K562 (cell line): ENCODE measurements at regions not wholly inside any gene's neighbourhood (a gene's known extent, or its start where the extent isn't known, plus 50 kb on each side); places are given as distances from the start of the nearest gene placed in this dataset.

Source experiments
- ATAC-seq: fragments of 200-7000 bp; cut with Tn5 transposase; 3 replicates; pipeline ENCODE4 v1.9.1; 2020; ENCODE audit warnings: moderate library complexity
- BruUV-seq: library from RNA; stranded (reverse); fragments of 400-500 nt; replicated peaks from 2 replicates; lab custom pipeline; 2021; lab: Mats Ljungman, UMichigan
- CTCF ChIA-PET: fragments of 300-600 bp; formaldehyde crosslinking; extraction: SDS; loops from one replicate; lab custom pipeline; 2021; ENCODE audit warnings: low intra/inter-chr PET ratio; lab: Yijun Ruan, JAX
- POLR2A ChIA-PET: fragments of 300-600, 350-650 bp; sonication (Branson Sonifier 250); formaldehyde crosslinking; extraction: SDS; loops from one replicate; lab custom pipeline; 2021; ENCODE audit warnings: antibody characterized with exemption, inconsistent platforms; lab: Yijun Ruan, JAX
- DNase-seq, 4 experiments: peaks; one replicate each; pipeline versions ENCODE4 v3.0.0 to v3.0.0-alpha.2; 2011 to 2018; ENCODE audit warnings: low spot score in 3 of 4, mixed read lengths in 3 of 4; ENCODE audit errors: extremely low read depth in 1 of 4
- FAIRE-seq: peaks from 2 replicates; lab custom pipeline; 2011; peaks lifted over from hg19 to GRCh38; lab: Jason Lieb, UNC
- H2AFZ ChIP-seq: 2 replicates; pipeline ENCODE4 v1.6.0; 2011; ENCODE audit warnings: low read depth, low read length, control low read depth, inconsistent platforms
- H3K27ac ChIP-seq: fragments of 200-600 bp; 3 replicates; pipeline ENCODE4 v1.8.0; 2011; ENCODE audit warnings: low read depth, mild to moderate bottlenecking, control low read depth, inconsistent platforms, low read length, moderate library complexity, mixed read lengths; ENCODE audit errors: extremely low read depth
- H3K27me3 ChIP-seq, 2 experiments: fragments of 300-600 bp in 1 of 2; 2 replicates in 1 of 2; 3 replicates in 1 of 2; pipeline versions ENCODE4 v1.6.0 to v1.8.0; 2011; ENCODE audit warnings: inconsistent platforms in 2 of 2, low read length in 2 of 2, mild to moderate bottlenecking in 1 of 2, mixed read lengths in 1 of 2, moderate library complexity in 1 of 2; ENCODE audit not compliant: control insufficient read depth in 2 of 2, insufficient read depth in 2 of 2
- H3K36me3 ChIP-seq: fragments of 300-600 bp; 3 replicates; pipeline ENCODE4 v1.8.0; 2011; ENCODE audit warnings: mild to moderate bottlenecking, low read length, inconsistent platforms; ENCODE audit not compliant: control insufficient read depth, insufficient read depth
- H3K4me1 ChIP-seq, 2 experiments: fragments of 200-600 bp in 1 of 2; replicated peaks in 1 of 2; 2 replicates in 1 of 2; 3 replicates in 1 of 2; pipeline versions ENCODE4 v1.5.1 to v1.8.0; 2011; ENCODE audit warnings: inconsistent platforms in 2 of 2, low read length in 2 of 2, mild to moderate bottlenecking in 1 of 2, mixed read lengths in 1 of 2, moderate library complexity in 1 of 2; ENCODE audit not compliant: control insufficient read depth in 2 of 2, insufficient read depth in 2 of 2
- H3K4me2 ChIP-seq: 2 replicates; pipeline ENCODE4 v1.6.1; 2011; ENCODE audit warnings: low read length, control low read depth, inconsistent platforms, mixed read lengths; ENCODE audit not compliant: insufficient read depth
- H3K4me3 ChIP-seq: fragments of 200-600 bp; sonication (generic), shearing (Covaris generic); 2 replicates; pipeline ENCODE4 v1.5.1; 2016; ENCODE audit warnings: control low read depth, inconsistent platforms
- H3K79me2 ChIP-seq: fragments of 200-600 bp; 3 replicates; pipeline ENCODE4 v1.8.0; 2011; ENCODE audit warnings: low read length, inconsistent platforms; ENCODE audit not compliant: control insufficient read depth, insufficient read depth
- H3K9ac ChIP-seq, 2 experiments: 2 replicates each; pipeline versions ENCODE4 v1.6.0 to v1.6.1; 2011; ENCODE audit warnings: low read depth in 2 of 2, low read length in 2 of 2, control low read depth in 1 of 2, inconsistent platforms in 1 of 2, mild to moderate bottlenecking in 1 of 2, mixed read lengths in 1 of 2; ENCODE audit not compliant: insufficient read depth in 1 of 2
- H3K9me1 ChIP-seq: one replicate; pipeline ENCODE4 v1.6.0; 2011; ENCODE audit warnings: inconsistent platforms, mild to moderate bottlenecking, low read length, moderate library complexity; ENCODE audit not compliant: control insufficient read depth, insufficient read depth
- H3K9me3 ChIP-seq: replicated peaks from 2 replicates; pipeline ENCODE4 v1.5.1; 2011; ENCODE audit warnings: low read depth, low read length, inconsistent platforms; ENCODE audit not compliant: control insufficient read depth, insufficient read depth
- H4K20me1 ChIP-seq: replicated peaks from 2 replicates; pipeline ENCODE4 v1.6.1; 2011; ENCODE audit warnings: low read length, inconsistent platforms, mixed read lengths; ENCODE audit not compliant: control insufficient read depth, insufficient read depth
- ESRRB ChIP-seq: fragments of 250-450 bp; sonication (Bioruptor Pico); IDR thresholded peaks from 2 replicates; pipeline ENCODE4 v1.5.0; 2020; ENCODE audit warnings: mild to moderate bottlenecking, moderate library complexity, borderline replicate concordance
- FOXJ2 ChIP-seq: fragments of 200-800 bp; sonication (Bioruptor generic); IDR thresholded peaks from 2 replicates; pipeline ENCODE4 v1.6.1; 2016; ENCODE audit warnings: missing genetic modification characterization, missing compliant biosample characterization
- GTF2F1 ChIP-seq: IDR thresholded peaks from 2 replicates; pipeline ENCODE4 v1.6.1; 2011; ENCODE audit warnings: low read depth, low read length, improper control_type of control experiment
- HMG20B ChIP-seq: fragments of 250-450 bp; sonication (Bioruptor Pico); IDR thresholded peaks from 2 replicates; pipeline ENCODE4 v1.5.0; 2021; ENCODE audit warnings: mild to moderate bottlenecking
- RBBP5 ChIP-seq: fragments of 200-600 bp; sonication (generic); IDR thresholded peaks from 2 replicates; pipeline ENCODE4 v1.6.1; 2012; ENCODE audit warnings: borderline replicate concordance, mild to moderate bottlenecking, low read length, control low read depth, inconsistent platforms; ENCODE audit not compliant: insufficient read depth, poor library complexity, severe bottlenecking
- SETDB1 ChIP-seq: IDR thresholded peaks from one replicate; pipeline ENCODE4 v1.6.1; 2012; ENCODE audit warnings: low read length, control low read depth, inconsistent platforms
- SMARCE1 ChIP-seq: fragments of 450-650 bp; IDR thresholded peaks from 2 replicates; pipeline ENCODE4 v1.7.1; 2016; ENCODE audit warnings: mild to moderate bottlenecking
- STAT5B ChIP-seq: fragments of 250-450 bp; sonication (Bioruptor Pico); IDR thresholded peaks from 2 replicates; pipeline ENCODE4 v1.8.0; 2021; ENCODE audit warnings: mild to moderate bottlenecking, inconsistent platforms
- YY1 ChIP-seq, 3 experiments: IDR thresholded peaks; 2 replicates each; pipeline ENCODE4 v1.6.1; 2011; ENCODE audit warnings: low read length in 2 of 3, mild to moderate bottlenecking in 2 of 3, moderate library complexity in 2 of 3, borderline replicate concordance in 1 of 3, control low read depth in 1 of 3, low read depth in 1 of 3; ENCODE audit not compliant: insufficient read depth in 3 of 3, insufficient replicate concordance in 2 of 3, control insufficient read depth in 1 of 3, insufficient read length in 1 of 3; ENCODE audit errors: extremely low read depth in 1 of 3
- ZKSCAN8 ChIP-seq: fragments of 200-800 bp; sonication (Bioruptor generic); IDR thresholded peaks from 2 replicates; pipeline ENCODE4 v1.6.1; 2016; ENCODE audit warnings: missing genetic modification characterization, missing compliant biosample characterization
- ZNF57 ChIP-seq: fragments of 450-650 bp; formaldehyde crosslinking; IDR thresholded peaks from 2 replicates; pipeline ENCODE4 v1.4.0; 2020; ENCODE audit warnings: mild to moderate bottlenecking, moderate library complexity
- ZNF699 ChIP-seq: fragments of 250-450 bp; sonication (Bioruptor Pico); IDR thresholded peaks from 2 replicates; pipeline ENCODE4 v1.8.0; 2021; ENCODE audit warnings: mild to moderate bottlenecking, moderate library complexity; ENCODE audit not compliant: insufficient replicate concordance
- WGBS: fragments of 100-300 bp; shearing (Covaris generic); methylation state at CpG from one replicate; pipeline ENCODE4 v1.1.6; 2016; ENCODE audit warnings: low coverage, mixed read lengths; ENCODE audit not compliant: insufficient coverage; ENCODE audit errors: missing lambda C conversion rate; 5-methylcytosine and 5-hydroxymethylcytosine counted together
- in situ Hi-C: fragments of 300-500 bp; cut with MboI; formaldehyde crosslinking; loops from 4 replicates; pipeline ENCODE4 v1.15.0; 2018; ENCODE audit warnings: inconsistent platforms, mixed read lengths
- intact Hi-C: fragments of 100-400 bp; cut with micrococcal nuclease; formaldehyde crosslinking; loops from 2 replicates; pipeline ENCODE4 v1.14.2; 2022
- TF ChIP-seq, protein P1 (sequence below): sonication (generic); formaldehyde crosslinking; IDR thresholded peaks from 2 replicates; pipeline ENCODE4 v1.8.0; 2022; ENCODE audit warnings: mild to moderate bottlenecking, missing genetic modification reagents
- TF ChIP-seq, protein P2 (sequence below): fragments of 250-450 bp; sonication (Bioruptor Pico); IDR thresholded peaks from 2 replicates; pipeline ENCODE4 v1.5.0; 2020; ENCODE audit warnings: mild to moderate bottlenecking
- TF ChIP-seq, protein P3 (sequence below): fragments of 250-450 bp; sonication (Bioruptor Pico); IDR thresholded peaks from 2 replicates; pipeline ENCODE4 v1.8.0; 2021; ENCODE audit warnings: moderate library complexity, mild to moderate bottlenecking, inconsistent platforms

DNA sequence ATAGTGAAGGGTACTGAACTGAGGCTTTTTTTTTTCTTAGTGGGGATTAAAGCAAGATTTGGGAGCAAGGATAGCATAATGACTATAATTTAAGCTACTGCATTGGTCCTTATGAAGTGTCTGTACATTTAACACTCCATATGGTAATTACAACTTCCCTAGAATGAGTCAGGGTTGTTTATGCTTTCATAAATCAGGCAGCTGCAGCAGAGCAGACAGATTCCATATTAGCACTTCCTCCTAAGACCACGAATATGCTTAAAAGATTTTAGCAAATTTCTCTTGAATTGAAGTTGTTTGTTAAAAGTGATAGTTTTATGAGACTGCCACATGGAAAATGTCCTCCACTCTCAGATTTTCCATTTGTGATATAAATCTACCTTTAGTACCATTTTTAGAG, 401.1 kb upstream of the SPRY2 start:
- TF ChIP-seq, protein P1, sequence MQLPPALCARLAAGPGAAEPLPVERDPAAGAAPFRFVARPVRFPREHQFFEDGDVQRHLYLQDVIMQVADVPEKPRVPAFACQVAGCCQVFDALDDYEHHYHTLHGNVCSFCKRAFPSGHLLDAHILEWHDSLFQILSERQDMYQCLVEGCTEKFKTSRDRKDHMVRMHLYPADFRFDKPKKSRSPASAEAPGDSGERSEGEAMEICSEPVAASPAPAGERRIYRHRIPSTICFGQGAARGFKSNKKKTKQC (CRISPR knock-in tag) = no peak
- TF ChIP-seq ZNF57 (CRISPR knock-in tag) (no peak), ZKSCAN8 (CRISPR knock-in tag) (no peak)
- ChIA-PET POLR2A (no interaction called here), CTCF (no interaction called here)
- FAIRE-seq (no peak), DNase-seq (no peak), ATAC-seq (no peak)
- in situ Hi-C loops (no loop called here), intact Hi-C loops (no loop called here)
- Histone ChIP-seq H3K4me3 (no peak overlapping the region), H3K9me1 (no peaks in the 10 kb centered on the region), H3K36me3 (no peaks in the 10 kb centered on the region), H4K20me1 (no peaks in the 10 kb centered on the region), H3K4me2 (no peak overlapping the region), H3K9me3 (no peaks in the 10 kb centered on the region; the same call in 1 of the 2 replicates), H3K27ac (no peak overlapping the region), H3K4me1 (no peaks in the 10 kb centered on the region), H3K9ac (no peak overlapping the region), H3K79me2 (no peaks in the 10 kb centered on the region), H3K27me3 (no peaks in the 10 kb centered on the region), H2AFZ (no peak overlapping the region)
- BruUV-seq = no TSS peak
- WGBS = 2% methylated on average over 1 of the region's 1 CpG

DNA sequence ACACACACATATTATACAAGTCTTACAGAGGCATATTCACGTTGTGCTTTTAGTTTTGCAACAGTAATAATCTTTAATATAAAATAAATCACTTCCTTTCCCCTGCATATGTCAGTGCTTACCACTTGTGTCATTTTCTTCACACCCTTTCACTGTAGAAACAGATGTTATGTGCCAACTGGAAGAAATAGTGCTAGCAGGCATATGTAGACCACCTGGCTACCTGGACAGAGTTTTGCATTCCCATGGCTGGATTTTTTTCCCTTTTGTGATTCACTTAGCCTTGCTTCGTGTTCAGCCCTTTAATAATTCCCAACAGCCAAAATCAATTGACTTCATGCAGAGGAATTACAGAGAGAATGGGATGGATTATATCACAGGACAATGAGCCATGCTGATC, 399.1 kb upstream of the SPRY2 start:
- H3K4me2 ChIP-seq = no peak overlapping the region
- no peak for ATAC-seq
- H3K9me1 ChIP-seq = no peaks in the 10 kb centered on the region
- H3K79me2 ChIP-seq = no peaks in the 10 kb centered on the region
- ChIA-PET CTCF (no interaction called here), POLR2A (no interaction called here)
- H3K4me1 ChIP-seq = no peaks in the 10 kb centered on the region
- no peak overlapping the region for H3K27ac ChIP-seq
- FAIRE-seq = no peak
- H2AFZ ChIP-seq = no peak overlapping the region
- in situ Hi-C loops = no loop called here
- H3K36me3 ChIP-seq = no peaks in the 10 kb centered on the region
- 0% methylated on average over 2 of the region's 2 CpGs for WGBS
- no peaks in the 10 kb centered on the region for H3K27me3 ChIP-seq
- H3K9me3 ChIP-seq = no peaks in the 10 kb centered on the region
- DNase-seq = no peak
- no TSS peak for BruUV-seq
- H3K4me3 ChIP-seq = no peak overlapping the region
- no peak overlapping the region for H3K9ac ChIP-seq
- intact Hi-C loops = no loop called here
- H4K20me1 ChIP-seq = no peaks in the 10 kb centered on the region
- TF ChIP-seq, protein P2, sequence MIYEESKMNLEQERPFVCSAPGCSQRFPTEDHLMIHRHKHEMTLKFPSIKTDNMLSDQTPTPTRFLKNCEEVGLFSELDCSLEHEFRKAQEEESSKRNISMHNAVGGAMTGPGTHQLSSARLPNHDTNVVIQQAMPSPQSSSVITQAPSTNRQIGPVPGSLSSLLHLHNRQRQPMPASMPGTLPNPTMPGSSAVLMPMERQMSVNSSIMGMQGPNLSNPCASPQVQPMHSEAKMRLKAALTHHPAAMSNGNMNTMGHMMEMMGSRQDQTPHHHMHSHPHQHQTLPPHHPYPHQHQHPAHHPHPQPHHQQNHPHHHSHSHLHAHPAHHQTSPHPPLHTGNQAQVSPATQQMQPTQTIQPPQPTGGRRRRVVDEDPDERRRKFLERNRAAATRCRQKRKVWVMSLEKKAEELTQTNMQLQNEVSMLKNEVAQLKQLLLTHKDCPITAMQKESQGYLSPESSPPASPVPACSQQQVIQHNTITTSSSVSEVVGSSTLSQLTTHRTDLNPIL = no peak
- no peak for TF ChIP-seq HMG20B (CRISPR knock-in tag)
- TF ChIP-seq SMARCE1 = no peak
- TF ChIP-seq ZNF699 (CRISPR knock-in tag) = peak; percentile 65
- TF ChIP-seq SETDB1 = no peak
- no peak for TF ChIP-seq FOXJ2 (tag)
- no peak for TF ChIP-seq ESRRB
- no peak for TF ChIP-seq RBBP5
- TF ChIP-seq, protein P3, sequence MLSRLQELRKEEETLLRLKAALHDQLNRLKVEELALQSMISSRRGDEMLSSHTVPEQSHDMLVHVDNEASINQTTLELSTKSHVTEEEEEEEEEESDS = 0 out of 2 replicates have a peak, but pooled peaks have one; percentile 11
- 0 out of 2 replicates have a peak, but pooled peaks have one; percentile 23 for TF ChIP-seq STAT5B
- no peak for TF ChIP-seq YY1 (IDR thresholded peaks at IDR 0.05; ENCODE audit: borderline replicate concordance in 1 of 3, control insufficient read depth in 1 of 3, extremely low read depth in 1 of 3, insufficient read depth in 3 of 3, insufficient read length in 1 of 3, insufficient replicate concordance in 2 of 3, low read depth in 1 of 3, low read length in 2 of 3)
- no peak for TF ChIP-seq GTF2F1
